Parathyroid adenoma (tissue), 2 donors: ENCODE measurements at regions not wholly inside any gene's neighbourhood (a gene's known extent, or its start where the extent isn't known, plus 50 kb on each side); places are given as distances from the start of the nearest gene placed in this dataset.

Experiments
- H2AFZ ChIP-seq: fragments of 300-600 bp; sonication (generic); one replicate; pipeline ENCODE4 v1.7.0; 2017; ENCODE audit warnings: antibody characterized with exemption, mild to moderate bottlenecking
- H3K27ac ChIP-seq: fragments of 300-600 bp; sonication (generic); one replicate; pipeline ENCODE4 v1.7.0; 2017
- H3K27me3 ChIP-seq: fragments of 300-600 bp; sonication (generic); one replicate; pipeline ENCODE4 v1.7.0; 2017; ENCODE audit warnings: low read length; ENCODE audit not compliant: control insufficient read depth, insufficient read depth
- H3K36me3 ChIP-seq: fragments of 300-600 bp; sonication (generic); one replicate; pipeline ENCODE4 v1.7.0; 2017; ENCODE audit warnings: low read length; ENCODE audit not compliant: control insufficient read depth, insufficient read depth
- H3K4me1 ChIP-seq: fragments of 300-600 bp; sonication (generic); one replicate; pipeline ENCODE4 v1.7.0; 2017; ENCODE audit warnings: control low read depth
- H3K4me2 ChIP-seq: fragments of 300-600 bp; sonication (generic); one replicate; pipeline ENCODE4 v1.7.0; 2017; ENCODE audit warnings: low read length
- H3K4me3 ChIP-seq: fragments of 300-600 bp; sonication (generic); one replicate; pipeline ENCODE4 v1.7.0; 2017; ENCODE audit warnings: low read depth, low read length
- H3K79me2 ChIP-seq: fragments of 300-600 bp; sonication (generic); one replicate; pipeline ENCODE4 v1.7.0; 2017; ENCODE audit warnings: control low read depth
- H3K9ac ChIP-seq: fragments of 300-600 bp; sonication (generic); one replicate; pipeline ENCODE4 v1.7.0; 2017; ENCODE audit warnings: mild to moderate bottlenecking
- H3K9me3 ChIP-seq: fragments of 300-600 bp; sonication (generic); one replicate; pipeline ENCODE4 v1.7.0; 2017; ENCODE audit warnings: low read length; ENCODE audit not compliant: control insufficient read depth
- CTCF ChIP-seq: fragments of 300-600 bp; sonication (generic); IDR thresholded peaks from one replicate; pipeline ENCODE4 v1.7.0; 2017; ENCODE audit warnings: antibody characterized with exemption, mild to moderate bottlenecking
- donor health status: primary hyperparathyroidism.

GRCh38 chr1:67517046-67517445 is 86.8 kb upstream of the SERBP1 start:
- Histone ChIP-seq H3K36me3 (no peaks in the 10 kb centered on the region), H3K9ac (no peak overlapping the region), H3K79me2 (no peaks in the 10 kb centered on the region), H3K9me3 (no peaks in the 10 kb centered on the region), H3K27me3 (no peaks in the 10 kb centered on the region), H3K27ac (no peak overlapping the region), H2AFZ (no peak overlapping the region), H3K4me2 (no peak overlapping the region), H3K4me3 (no peak overlapping the region), H3K4me1 (no peaks in the 10 kb centered on the region)
- TF ChIP-seq CTCF: no peak

DNA sequence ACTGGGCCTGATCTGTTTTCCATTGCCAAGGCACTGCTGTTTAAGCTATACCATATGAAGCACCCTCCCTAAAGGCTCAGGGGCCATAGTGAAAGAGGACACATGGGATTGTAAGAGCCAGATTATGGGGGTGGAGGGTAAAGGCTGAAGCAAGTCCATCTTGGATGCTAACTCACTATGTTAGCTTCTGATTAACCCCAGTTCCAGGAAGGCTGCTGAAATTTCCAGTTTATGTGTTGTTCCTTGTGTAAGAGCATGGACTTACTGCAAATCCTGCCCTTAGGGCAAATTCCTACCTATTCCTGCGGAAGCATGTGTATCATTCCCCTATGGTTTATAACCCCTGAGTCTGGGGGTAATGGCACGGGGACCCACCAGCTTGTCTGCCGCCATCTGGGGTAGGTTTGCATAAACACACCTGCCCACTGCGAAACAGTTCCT is 91.8 kb upstream of the SERBP1 start:
- H3K27me3 ChIP-seq: no peaks in the 10 kb centered on the region
- H3K4me1 ChIP-seq: no peaks in the 10 kb centered on the region
- H3K9me3 ChIP-seq: no peaks in the 10 kb centered on the region
- no peak overlapping the region for H3K4me3 ChIP-seq
- TF ChIP-seq CTCF: no peak
- no peak overlapping the region for H2AFZ ChIP-seq
- H3K27ac ChIP-seq: no peak overlapping the region
- H3K4me2 ChIP-seq: no peak overlapping the region
- no peaks in the 10 kb centered on the region for H3K79me2 ChIP-seq
- H3K36me3 ChIP-seq: no peaks in the 10 kb centered on the region
- H3K9ac ChIP-seq: no peak overlapping the region

- no peaks in the 10 kb centered on the region for H3K79me2 ChIP-seq
- H3K36me3 ChIP-seq: no peaks in the 10 kb centered on the region
- no peaks in the 10 kb centered on the region for H3K27me3 ChIP-seq
- no peak for TF ChIP-seq CTCF
- H3K4me1 ChIP-seq: no peaks in the 10 kb centered on the region
- H3K9ac ChIP-seq: no peak overlapping the region
- no peak overlapping the region for H3K27ac ChIP-seq
- H3K4me3 ChIP-seq: no peak overlapping the region
- no peak overlapping the region for H3K4me2 ChIP-seq
- no peak overlapping the region for H2AFZ ChIP-seq
- no peaks in the 10 kb centered on the region for H3K9me3 ChIP-seq
Measured at GRCh38 chr1:67522793-67523192, 92.6 kb upstream of the SERBP1 start.

- H3K9ac ChIP-seq: no peak overlapping the region
- H3K9me3 ChIP-seq: no peaks in the 10 kb centered on the region
- no peaks in the 10 kb centered on the region for H3K4me1 ChIP-seq
- H3K36me3 ChIP-seq: no peaks in the 10 kb centered on the region
- no peak overlapping the region for H3K4me3 ChIP-seq
- H3K27ac ChIP-seq: no peak overlapping the region
- H3K79me2 ChIP-seq: no peaks in the 10 kb centered on the region
- H2AFZ ChIP-seq: no peak overlapping the region
- H3K4me2 ChIP-seq: no peak overlapping the region
- no peak for TF ChIP-seq CTCF
- H3K27me3 ChIP-seq: no peaks in the 10 kb centered on the region
Measured at GRCh38 chr1:67524143-67525052, 94.2 kb upstream of the SERBP1 start.
